NT2/D1 (cell line): ENCODE measurements at regions not wholly inside any gene's neighbourhood (a gene's known extent, or its start where the extent isn't known, plus 50 kb on each side); places are given as distances from the start of the nearest gene placed in this dataset.

Experiments
- SUZ12 ChIP-seq: IDR thresholded peaks from 2 replicates; pipeline ENCODE4 v1.6.1; 2011; ENCODE audit not compliant: insufficient read length, insufficient read depth; ENCODE audit errors: extremely low read depth
- YY1 ChIP-seq: IDR thresholded peaks from 2 replicates; pipeline ENCODE4 v1.6.1; 2011; ENCODE audit not compliant: insufficient read length, insufficient read depth
- ZNF274 ChIP-seq: IDR thresholded peaks from 2 replicates; pipeline ENCODE4 v1.6.1; 2011; ENCODE audit warnings: mild to moderate bottlenecking, low read depth, low read length

GRCh38 chr2:157053876-157054275, 203.6 kb upstream of the GALNT5 start:
- TF ChIP-seq ZNF274: no peak
- no peak for TF ChIP-seq YY1
- no peak for TF ChIP-seq SUZ12
